D721Med (cell line): ENCODE measurements at regions not wholly inside any gene's neighbourhood (a gene's known extent, or its start where the extent isn't known, plus 50 kb on each side); places are given as distances from the start of the nearest gene placed in this dataset.

Experiments used
- DNase-seq: peaks from one replicate; pipeline ENCODE4 v3.0.0; 2011; ENCODE audit warnings: low spot score; ENCODE audit not compliant: insufficient read length
- FAIRE-seq: peaks from 2 replicates; lab custom pipeline; 2011; peaks lifted over from hg19 to GRCh38; lab: Jason Lieb, UNC
- TF ChIP-seq, protein P1 (sequence below): IDR thresholded peaks from 2 replicates; pipeline ENCODE4 v1.5.1; 2012; ENCODE audit warnings: mild to moderate bottlenecking, control low read depth; ENCODE audit not compliant: insufficient read depth; ENCODE audit errors: missing control alignments

- DNase-seq = no peak
- no peak for FAIRE-seq
- TF ChIP-seq, protein P1, sequence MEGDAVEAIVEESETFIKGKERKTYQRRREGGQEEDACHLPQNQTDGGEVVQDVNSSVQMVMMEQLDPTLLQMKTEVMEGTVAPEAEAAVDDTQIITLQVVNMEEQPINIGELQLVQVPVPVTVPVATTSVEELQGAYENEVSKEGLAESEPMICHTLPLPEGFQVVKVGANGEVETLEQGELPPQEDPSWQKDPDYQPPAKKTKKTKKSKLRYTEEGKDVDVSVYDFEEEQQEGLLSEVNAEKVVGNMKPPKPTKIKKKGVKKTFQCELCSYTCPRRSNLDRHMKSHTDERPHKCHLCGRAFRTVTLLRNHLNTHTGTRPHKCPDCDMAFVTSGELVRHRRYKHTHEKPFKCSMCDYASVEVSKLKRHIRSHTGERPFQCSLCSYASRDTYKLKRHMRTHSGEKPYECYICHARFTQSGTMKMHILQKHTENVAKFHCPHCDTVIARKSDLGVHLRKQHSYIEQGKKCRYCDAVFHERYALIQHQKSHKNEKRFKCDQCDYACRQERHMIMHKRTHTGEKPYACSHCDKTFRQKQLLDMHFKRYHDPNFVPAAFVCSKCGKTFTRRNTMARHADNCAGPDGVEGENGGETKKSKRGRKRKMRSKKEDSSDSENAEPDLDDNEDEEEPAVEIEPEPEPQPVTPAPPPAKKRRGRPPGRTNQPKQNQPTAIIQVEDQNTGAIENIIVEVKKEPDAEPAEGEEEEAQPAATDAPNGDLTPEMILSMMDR = no peak
Observed at GRCh38 chr2:23124214-23124750, 260.7 kb upstream of the KLHL29 start.

GRCh38 chr2:23127465-23127864, 257.5 kb upstream of the KLHL29 start:
- DNase-seq (no peak), FAIRE-seq (no peak)
- TF ChIP-seq, protein P1 = no peak

DNA sequence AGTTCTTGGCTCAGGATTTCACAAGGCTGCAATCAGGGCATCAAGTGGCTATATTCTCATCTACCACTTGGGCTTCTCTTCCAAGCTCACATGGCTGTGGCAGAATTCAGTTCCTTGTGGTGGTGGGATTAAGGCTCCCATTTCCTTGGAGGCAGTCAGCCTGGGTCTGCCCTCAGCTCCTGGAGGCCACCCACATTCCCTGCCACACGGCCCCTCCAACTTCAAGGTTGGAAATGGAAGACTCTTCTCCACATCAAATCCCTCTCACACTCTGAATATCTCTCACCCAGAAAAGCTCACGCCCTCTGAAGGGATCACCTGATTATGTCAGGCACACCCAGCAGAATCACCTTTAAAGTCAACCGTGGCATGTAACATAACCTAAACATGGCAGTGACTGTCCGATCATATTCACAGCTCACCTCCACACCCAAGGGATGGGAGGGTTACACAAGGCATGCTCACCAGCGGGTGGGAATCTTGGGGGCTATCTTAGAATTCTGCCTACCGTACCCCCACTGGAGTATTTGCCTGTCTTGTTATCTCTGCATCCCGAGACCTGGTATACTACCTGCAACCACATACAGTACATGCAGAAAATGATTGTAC, 256.2 kb upstream of the KLHL29 start:
- TF ChIP-seq, protein P1 = no peak
- no peak for FAIRE-seq
- DNase-seq = no peak

DNA sequence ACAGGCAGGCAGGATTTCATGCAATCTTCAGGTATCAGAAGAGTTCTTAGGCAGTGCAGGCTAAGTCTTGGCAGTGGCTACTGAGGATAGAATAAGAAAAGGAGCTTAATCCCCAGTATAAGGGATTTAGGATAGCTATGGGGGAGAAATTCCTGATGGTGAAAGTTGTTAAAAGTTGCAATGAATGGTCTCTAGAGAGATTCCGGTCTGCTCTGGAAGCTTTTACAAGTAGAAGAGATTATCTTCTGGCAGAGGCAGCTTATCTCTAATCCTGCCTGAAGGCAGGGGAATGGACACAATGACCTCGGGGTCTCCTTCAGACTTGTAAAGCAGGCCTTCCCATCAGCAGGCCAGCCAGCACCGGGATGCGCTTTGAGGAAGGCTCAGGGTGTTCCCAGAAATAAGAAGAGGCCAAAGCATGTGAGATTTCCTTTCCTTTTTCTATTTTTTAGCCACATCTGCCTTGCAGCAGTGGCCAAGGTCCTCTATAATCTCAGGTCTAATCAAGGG, 253.9 kb upstream of the KLHL29 start:
- no peak for FAIRE-seq
- peak; percentile 22 for DNase-seq
- TF ChIP-seq, protein P1 = no peak

- TF ChIP-seq, protein P1 = no peak
- DNase-seq (no peak), FAIRE-seq (no peak)
Observed at GRCh38 chr2:23132000-23132399, 253.0 kb upstream of the KLHL29 start.

- DNase-seq (no peak), FAIRE-seq (no peak)
- TF ChIP-seq, protein P1 = no peak
Observed at GRCh38 chr2:23132823-23133595, 252.0 kb upstream of the KLHL29 start.
